OCI-LY7 (cell line): ENCODE measurements at regions not wholly inside any gene's neighbourhood (a gene's known extent, or its start where the extent isn't known, plus 50 kb on each side); places are given as distances from the start of the nearest gene placed in this dataset.
A peak's percentile ranks its signal among the peaks of the same experiment; 100 is the strongest.

Source experiments
- BruUV-seq: library from RNA; stranded (reverse); fragments of 400-500 nt; replicated peaks from 2 replicates; lab custom pipeline; 2021; lab: Mats Ljungman, UMichigan
- CTCF ChIA-PET: fragments of 300-600 bp; sonication (Branson Sonifier 250); formaldehyde crosslinking; loops from one replicate; lab custom pipeline; 2022; ENCODE audit warnings: antibody characterized with exemption; ENCODE audit not compliant: unreplicated experiment; lab: Charles Lee
- POLR2A ChIA-PET: fragments of 300-600 bp; sonication (Branson Sonifier 250); formaldehyde crosslinking; loops from one replicate; lab custom pipeline; 2022; ENCODE audit warnings: antibody characterized with exemption; lab: Charles Lee
- DNase-seq: peaks from one replicate; pipeline ENCODE4 v3.0.0-alpha.2; 2015; ENCODE audit warnings: low spot score
- H2AFZ ChIP-seq: fragments of 200-600 bp; sonication (generic), shearing (Covaris generic); 2 replicates; pipeline ENCODE4 v1.6.1; 2014; ENCODE audit warnings: mild to moderate bottlenecking, antibody characterized with exemption, low read length, moderate library complexity
- H3K27ac ChIP-seq: fragments of 200-600 bp; sonication (generic); 2 replicates; pipeline ENCODE4 v1.5.1; 2014; ENCODE audit warnings: mixed run types, low read depth, mild to moderate bottlenecking, moderate library complexity, low read length, inconsistent platforms; ENCODE audit not compliant: poor library complexity, severe bottlenecking
- H3K36me3 ChIP-seq: fragments of 200-600 bp; sonication (generic); 2 replicates; pipeline ENCODE4 v1.6.1; 2014; ENCODE audit warnings: mild to moderate bottlenecking, antibody characterized with exemption, low read length, moderate library complexity, mixed read lengths; ENCODE audit not compliant: insufficient read depth
- H3K4me1 ChIP-seq: fragments of 200-600 bp; sonication (generic); 2 replicates; pipeline ENCODE4 v1.5.1; 2014; ENCODE audit warnings: mild to moderate bottlenecking, low read length; ENCODE audit not compliant: insufficient read depth, poor library complexity, severe bottlenecking
- H3K4me2 ChIP-seq: fragments of 200-600 bp; sonication (generic); 2 replicates; pipeline ENCODE4 v1.6.1; 2014; ENCODE audit warnings: mild to moderate bottlenecking, low read length
- H3K4me3 ChIP-seq: fragments of 200-600 bp; sonication (generic); 2 replicates; pipeline ENCODE4 v1.5.1; 2014; ENCODE audit warnings: mild to moderate bottlenecking, low read depth, low read length; ENCODE audit not compliant: poor library complexity, severe bottlenecking
- H3K79me2 ChIP-seq: fragments of 200-600 bp; sonication (generic); 2 replicates; pipeline ENCODE4 v1.6.1; 2016; ENCODE audit warnings: low read depth, mild to moderate bottlenecking, low read length, moderate library complexity, mixed read lengths; ENCODE audit not compliant: insufficient read depth
- H3K9me2 ChIP-seq: fragments of 200-600 bp; sonication (generic); 2 replicates; pipeline ENCODE4 v1.6.1; 2016; ENCODE audit warnings: mild to moderate bottlenecking, low read length, mixed read lengths; ENCODE audit not compliant: insufficient read depth
- H3K9me3 ChIP-seq: fragments of 200-600 bp; sonication (generic); 2 replicates; pipeline ENCODE4 v1.6.1; 2014; ENCODE audit warnings: mild to moderate bottlenecking, mixed run types, low read length, mixed read lengths
- H4K20me1 ChIP-seq: fragments of 200-600 bp; sonication (generic); 2 replicates; pipeline ENCODE4 v1.6.1; 2014; ENCODE audit warnings: mild to moderate bottlenecking, antibody characterized with exemption, low read length, moderate library complexity, mixed read lengths; ENCODE audit not compliant: insufficient read depth
- EZH2phosphoT487 ChIP-seq: fragments of 200-600 bp; sonication (generic); IDR thresholded peaks from 2 replicates; pipeline ENCODE4 v1.6.1; 2018; ENCODE audit warnings: low read depth, borderline replicate concordance, mild to moderate bottlenecking, mixed run types, antibody characterized with exemption, low read length, moderate library complexity, mixed read lengths
- intact Hi-C: fragments of 100-400 bp; cut with micrococcal nuclease; formaldehyde crosslinking; loops from one replicate; pipeline ENCODE4 v1.10.0; 2022; ENCODE audit not compliant: unreplicated experiment
- TF ChIP-seq, protein P1 (sequence below): fragments of 200-600 bp; sonication (generic); conservative IDR thresholded peaks from 2 replicates; pipeline ENCODE4 v1.5.1; 2014; ENCODE audit warnings: mild to moderate bottlenecking, antibody characterized with exemption, low read length, moderate library complexity, mixed read lengths

DNA sequence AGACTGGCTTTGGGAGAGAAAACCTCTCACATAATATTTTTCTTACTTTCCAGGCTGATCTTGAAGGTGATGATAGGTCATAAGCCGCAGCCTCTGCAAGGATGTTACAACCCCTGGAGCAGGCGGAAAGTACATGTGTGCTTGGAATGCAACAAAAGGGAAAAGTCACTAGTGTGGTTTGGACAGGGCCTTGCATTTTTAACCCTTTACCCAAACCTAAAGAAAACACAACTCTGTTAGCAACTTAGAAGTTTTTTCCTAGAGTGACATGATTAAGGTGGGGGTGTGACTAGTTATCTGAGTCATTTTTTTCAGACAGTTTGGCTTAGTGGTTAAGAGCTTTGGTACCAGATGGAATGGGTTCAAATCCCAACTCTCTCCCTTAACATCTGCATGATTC is 97.0 kb downstream of the TMEM30B start:
- TF ChIP-seq, protein P1, sequence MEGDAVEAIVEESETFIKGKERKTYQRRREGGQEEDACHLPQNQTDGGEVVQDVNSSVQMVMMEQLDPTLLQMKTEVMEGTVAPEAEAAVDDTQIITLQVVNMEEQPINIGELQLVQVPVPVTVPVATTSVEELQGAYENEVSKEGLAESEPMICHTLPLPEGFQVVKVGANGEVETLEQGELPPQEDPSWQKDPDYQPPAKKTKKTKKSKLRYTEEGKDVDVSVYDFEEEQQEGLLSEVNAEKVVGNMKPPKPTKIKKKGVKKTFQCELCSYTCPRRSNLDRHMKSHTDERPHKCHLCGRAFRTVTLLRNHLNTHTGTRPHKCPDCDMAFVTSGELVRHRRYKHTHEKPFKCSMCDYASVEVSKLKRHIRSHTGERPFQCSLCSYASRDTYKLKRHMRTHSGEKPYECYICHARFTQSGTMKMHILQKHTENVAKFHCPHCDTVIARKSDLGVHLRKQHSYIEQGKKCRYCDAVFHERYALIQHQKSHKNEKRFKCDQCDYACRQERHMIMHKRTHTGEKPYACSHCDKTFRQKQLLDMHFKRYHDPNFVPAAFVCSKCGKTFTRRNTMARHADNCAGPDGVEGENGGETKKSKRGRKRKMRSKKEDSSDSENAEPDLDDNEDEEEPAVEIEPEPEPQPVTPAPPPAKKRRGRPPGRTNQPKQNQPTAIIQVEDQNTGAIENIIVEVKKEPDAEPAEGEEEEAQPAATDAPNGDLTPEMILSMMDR: no peak
- no peak for TF ChIP-seq EZH2phosphoT487
- Histone ChIP-seq H3K4me2 (no peak overlapping the region), H2AFZ (no peak overlapping the region), H3K27ac (no peak overlapping the region), H3K9me3 (no peaks in the 10 kb centered on the region), H3K79me2 (no peaks in the 10 kb centered on the region), H3K9me2 (no peaks in the 10 kb centered on the region), H3K4me3 (no peak overlapping the region), H3K36me3 (no peaks in the 10 kb centered on the region), H3K4me1 (no peaks in the 10 kb centered on the region), H4K20me1 (no peaks in the 10 kb centered on the region)
- ChIA-PET CTCF (no interaction called here), POLR2A (no interaction called here)
- DNase-seq: no peak
- intact Hi-C loops: no loop called here
- no TSS peak for BruUV-seq

DNA sequence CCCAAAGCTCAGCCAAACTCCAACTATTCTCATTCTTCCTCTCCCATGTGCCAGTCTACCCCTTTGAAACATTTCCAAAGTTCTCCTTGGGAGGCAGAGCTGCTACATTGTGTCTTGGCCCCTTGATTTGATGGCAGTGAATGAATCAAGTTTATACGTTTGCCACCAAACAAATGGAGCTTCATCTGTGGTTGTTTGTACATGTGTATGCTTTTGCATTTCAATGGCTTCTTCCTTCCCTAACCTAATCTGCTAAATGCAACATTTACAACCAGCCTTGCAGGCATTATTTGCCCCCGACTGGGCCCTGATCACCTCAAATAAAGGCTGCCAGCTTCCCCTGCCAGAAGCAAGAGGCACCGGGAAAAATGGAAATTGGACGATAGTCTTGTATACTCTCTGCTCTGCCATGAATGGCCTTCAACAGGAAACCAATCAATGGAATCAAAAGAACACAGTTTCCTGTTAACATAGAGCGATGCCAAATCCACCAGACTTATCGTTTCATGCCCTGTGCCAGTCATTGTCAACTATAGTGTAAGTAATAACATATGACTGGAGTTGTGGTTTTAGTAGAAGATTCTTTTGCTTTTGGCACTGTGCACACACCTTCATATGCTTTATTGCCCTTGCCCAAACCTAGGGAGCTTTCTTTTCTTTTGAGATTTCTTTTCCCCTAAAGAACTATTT is 97.8 kb downstream of the TMEM30B start:
- Histone ChIP-seq H3K9me3 (no peaks in the 10 kb centered on the region), H4K20me1 (no peaks in the 10 kb centered on the region), H3K4me3 (no peak overlapping the region), H3K9me2 (no peaks in the 10 kb centered on the region), H3K4me2 (no peak overlapping the region), H3K36me3 (no peaks in the 10 kb centered on the region), H3K27ac (no peak overlapping the region), H3K4me1 (no peaks in the 10 kb centered on the region), H3K79me2 (no peaks in the 10 kb centered on the region), H2AFZ (0 out of 2 replicates have a peak overlapping the region, but pooled peaks have one; percentile 28)
- ChIA-PET CTCF (no interaction called here), POLR2A (no interaction called here)
- DNase-seq: no peak
- TF ChIP-seq EZH2phosphoT487: no peak
- TF ChIP-seq, protein P1: no peak
- BruUV-seq: no TSS peak
- intact Hi-C loops: no loop called here

DNA sequence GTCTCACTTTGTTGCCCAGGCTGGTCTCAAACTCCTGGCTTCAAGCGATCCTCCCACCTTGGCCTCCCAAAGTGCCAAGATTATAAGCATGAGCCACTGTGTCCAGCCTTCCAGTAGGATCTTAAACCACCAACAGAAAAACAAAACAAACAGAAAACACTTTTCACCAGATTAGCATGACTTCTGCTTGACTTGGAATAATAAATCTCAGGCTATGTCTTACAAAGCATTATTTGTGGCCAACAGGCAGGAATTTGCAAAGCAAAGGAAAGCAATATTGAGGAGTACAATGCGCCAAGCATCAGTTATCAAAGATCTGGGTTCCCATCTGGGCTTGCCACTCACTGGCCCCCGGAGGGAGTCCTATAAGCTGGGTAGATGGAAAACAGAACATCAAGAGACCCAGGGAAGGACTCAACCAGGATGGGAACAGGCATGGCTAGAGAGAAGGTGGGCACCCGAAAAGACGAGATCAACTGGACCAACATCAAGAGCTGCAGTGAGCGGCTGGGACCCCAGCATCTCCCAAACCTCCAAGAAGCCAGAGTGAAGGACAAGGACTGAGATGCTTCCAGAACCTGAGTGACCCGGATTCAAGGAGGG is 101.2 kb downstream of the TMEM30B start:
- Histone ChIP-seq H2AFZ (no peak overlapping the region), H3K79me2 (no peaks in the 10 kb centered on the region), H4K20me1 (no peaks in the 10 kb centered on the region), H3K4me2 (no peak overlapping the region), H3K4me3 (no peak overlapping the region), H3K9me3 (no peaks in the 10 kb centered on the region), H3K36me3 (no peaks in the 10 kb centered on the region), H3K4me1 (no peaks in the 10 kb centered on the region), H3K27ac (no peak overlapping the region), H3K9me2 (no peaks in the 10 kb centered on the region)
- intact Hi-C loops: no loop called here
- TF ChIP-seq EZH2phosphoT487: no peak
- TF ChIP-seq, protein P1: no peak
- DNase-seq: no peak
- BruUV-seq: no TSS peak
- POLR2A ChIA-PET: interaction anchor here (0.6 to 0.9 kb wide), 2 partner anchors 25 to 35 kb away, joined by 3 to 4 read pairs; no protein-coding TSS in a partner anchor
- CTCF ChIA-PET: no interaction called here
